T-helper 1 cell treated with Interleukin-12 subunit alpha and Interleukin-12 subunit beta and Interleukin-4 antibody, amounts not matched to agents 30 ng/mL and 1 ng/mL, for 36 hours (primary cell): ENCODE measurements at regions not wholly inside any gene's neighbourhood (a gene's known extent, or its start where the extent isn't known, plus 50 kb on each side); places are given as distances from the start of the nearest gene placed in this dataset.

Source experiments
- intact Hi-C: fragments of 100-400 bp; cut with micrococcal nuclease; formaldehyde crosslinking; loops from one replicate; pipeline ENCODE4 v1.15.1; 2024

- intact Hi-C loops = loop anchor here (5.0 kb wide), 1 partner anchor 66 kb away; the partner anchor contains the start of gene ZNF641
Measured at GRCh38 chr12:48286665-48287064, 64.1 kb downstream of the ZNF641 start.

GRCh38 chr12:48285751-48286650, 64.7 kb downstream of the ZNF641 start:
- intact Hi-C loops = loop anchor here (5.0 kb wide), 1 partner anchor 66 kb away; the partner anchor contains the start of gene ZNF641

- intact Hi-C loops = no loop called here
Measured at GRCh38 chr12:48281811-48282210, 68.9 kb downstream of the ZNF641 start.

DNA sequence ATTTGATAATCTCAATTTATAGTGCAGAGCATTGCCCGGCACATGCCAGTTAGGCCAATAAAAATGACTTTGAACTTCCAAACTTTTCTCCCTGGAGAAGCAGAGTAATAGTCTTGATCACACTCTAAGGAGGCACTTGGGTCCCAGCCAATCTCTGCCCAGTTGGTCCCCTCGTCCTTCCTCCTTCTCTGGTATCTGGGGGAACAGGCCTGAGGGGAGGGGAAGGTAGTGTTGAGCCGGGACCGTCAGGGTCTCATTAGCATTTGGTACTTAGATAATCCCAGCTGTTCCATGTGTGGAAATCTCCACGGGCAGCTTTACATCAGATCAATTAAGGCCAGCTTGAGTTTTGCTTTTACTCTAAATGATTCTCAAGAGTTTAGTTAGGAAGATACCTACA, 70.1 kb downstream of the ZNF641 start:
- intact Hi-C loops = no loop called here

GRCh38 chr12:48279601-48280000, 71.1 kb downstream of the ZNF641 start:
- intact Hi-C loops = no loop called here

DNA sequence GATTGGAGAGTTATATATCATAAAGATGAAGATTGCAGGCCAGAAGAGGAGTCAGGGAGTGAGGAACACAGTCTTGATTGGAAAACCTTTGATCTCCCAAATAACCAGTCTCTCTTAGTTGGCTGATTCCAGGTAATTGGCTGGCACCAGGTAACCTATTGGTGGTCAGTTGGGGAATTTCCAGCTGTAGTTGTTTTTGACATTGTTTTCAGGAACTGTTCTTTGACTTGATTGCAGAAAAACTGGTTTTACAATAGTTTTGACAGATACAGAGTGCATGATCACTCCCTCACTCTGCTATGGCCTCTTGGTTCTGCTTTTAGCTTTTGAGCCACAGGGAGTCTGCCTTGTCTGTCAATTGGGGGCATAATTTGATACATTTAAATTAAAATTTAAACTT, 71.6 kb downstream of the ZNF641 start:
- intact Hi-C loops = no loop called here

DNA sequence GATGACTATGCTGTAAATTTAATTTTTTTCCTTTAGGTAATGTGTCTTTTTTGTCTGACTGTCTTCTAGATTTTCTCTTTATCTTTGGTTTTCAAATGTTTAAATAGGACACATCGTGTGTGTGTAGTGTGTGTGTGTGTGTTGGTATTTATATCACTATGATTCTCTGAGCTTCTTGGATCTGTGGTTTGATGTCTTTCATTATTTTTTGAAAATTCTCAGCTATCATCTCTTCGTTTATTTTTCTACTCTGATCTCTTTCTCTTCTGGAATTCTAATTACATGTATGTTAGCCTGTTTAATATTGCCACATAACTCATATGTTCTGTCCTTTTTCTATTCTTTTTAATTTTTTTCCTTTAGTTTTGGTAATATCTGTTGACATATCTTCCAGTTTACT, 73.5 kb upstream of the OR10AD1 start:
- intact Hi-C loops = no loop called here

GRCh38 chr12:48266826-48267225, 63.7 kb upstream of the OR10AD1 start:
- intact Hi-C loops = loop anchor here (10.0 kb wide), 1 partner anchor 348 kb away; no protein-coding TSS in a partner anchor

- intact Hi-C loops = loop anchor here (10.0 kb wide), 1 partner anchor 349 kb away; no protein-coding TSS in a partner anchor
Measured at GRCh38 chr12:48265777-48266176, 62.7 kb upstream of the OR10AD1 start.

GRCh38 chr12:48263617-48264016, 60.5 kb upstream of the OR10AD1 start:
- intact Hi-C loops = loop anchor here (10.0 kb wide), 1 partner anchor 351 kb away; no protein-coding TSS in a partner anchor

DNA sequence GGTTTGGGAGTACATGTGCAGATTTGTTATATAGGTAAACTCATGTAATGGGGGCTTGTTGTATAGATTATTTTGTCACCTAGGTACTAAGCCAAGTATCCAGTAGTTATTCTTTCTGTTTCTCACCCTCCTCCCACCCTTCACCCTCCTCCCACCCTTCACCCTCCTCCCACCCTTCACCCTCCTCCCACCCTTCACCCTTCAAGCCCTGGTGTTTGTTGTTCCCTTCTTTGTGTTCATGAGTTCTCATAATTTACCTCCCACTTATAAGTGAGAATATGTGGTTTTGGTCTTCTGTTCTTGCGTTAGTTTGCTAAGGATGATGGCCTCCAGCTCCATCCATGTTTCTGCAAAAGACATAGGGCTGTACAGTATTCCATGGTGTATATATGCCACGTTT, 58.7 kb upstream of the OR10AD1 start:
- intact Hi-C loops = loop anchor here (10.0 kb wide), 1 partner anchor 353 kb away; no protein-coding TSS in a partner anchor
